D341Med (cell line): ENCODE measurements at regions not wholly inside any gene's neighbourhood (a gene's known extent, or its start where the extent isn't known, plus 50 kb on each side); places are given as distances from the start of the nearest gene placed in this dataset.
"Not testable (repeated sequence)": the region's sequence is repeated elsewhere in the genome, so short reads cannot be mapped to it uniquely, and the experiment has no call there.

Source experiments
- DNase-seq: peaks from one replicate; pipeline ENCODE4 v3.0.0; 2012; ENCODE audit warnings: low spot score

- DNase-seq = no peak
Measured at GRCh38 chr9:27673641-27674040, 100.4 kb upstream of the C9orf72 start.

GRCh38 chr9:27675354-27675753 lies 102.1 kb upstream of the C9orf72 start:
- DNase-seq = no peak

- DNase-seq = no peak
Measured at GRCh38 chr9:27676827-27677226, 103.5 kb upstream of the C9orf72 start.

- no peak for DNase-seq
Measured at GRCh38 chr9:27679338-27679737, 106.1 kb upstream of the C9orf72 start.

- no peak for DNase-seq
Measured at GRCh38 chr9:27683181-27683580, 109.9 kb upstream of the C9orf72 start.

- no peak for DNase-seq
Measured at GRCh38 chr9:27688954-27689353, 115.7 kb upstream of the C9orf72 start.

GRCh38 chr9:27690816-27691215 lies 117.5 kb upstream of the C9orf72 start:
- not testable (repeated sequence) for DNase-seq

GRCh38 chr9:27699621-27700020 lies 126.3 kb upstream of the C9orf72 start:
- no peak for DNase-seq

- no peak for DNase-seq
Measured at GRCh38 chr9:27701016-27701415, 127.7 kb upstream of the C9orf72 start.

GRCh38 chr9:27701587-27701986 lies 128.3 kb upstream of the C9orf72 start:
- no peak for DNase-seq

GRCh38 chr9:27703216-27703980 lies 130.1 kb upstream of the C9orf72 start:
- no peak for DNase-seq

- DNase-seq = no peak
Measured at GRCh38 chr9:27711241-27711640, 138.0 kb upstream of the C9orf72 start.

- DNase-seq = no peak
Measured at GRCh38 chr9:27712806-27713205, 139.5 kb upstream of the C9orf72 start.

GRCh38 chr9:27714388-27714787 lies 141.1 kb upstream of the C9orf72 start:
- DNase-seq = peak; percentile 45

GRCh38 chr9:27715651-27716050 lies 142.4 kb upstream of the C9orf72 start:
- DNase-seq = no peak

- no peak for DNase-seq
Measured at GRCh38 chr9:27717991-27718390, 144.7 kb upstream of the C9orf72 start.

- DNase-seq = no peak
Measured at GRCh38 chr9:27719711-27720110, 146.4 kb upstream of the C9orf72 start.

- no peak for DNase-seq
Measured at GRCh38 chr9:27722866-27723265, 149.6 kb upstream of the C9orf72 start.

- DNase-seq = peak; percentile 66
Measured at GRCh38 chr9:27726244-27727081, 153.2 kb upstream of the C9orf72 start.

- no peak for DNase-seq
Measured at GRCh38 chr9:27732494-27732893, 159.2 kb upstream of the C9orf72 start.

- DNase-seq = no peak
Measured at GRCh38 chr9:27743490-27743889, 170.2 kb upstream of the C9orf72 start.

GRCh38 chr9:27747450-27747849 lies 174.2 kb upstream of the C9orf72 start:
- no peak for DNase-seq

GRCh38 chr9:27749838-27750237 lies 176.6 kb upstream of the C9orf72 start:
- DNase-seq = peak; percentile 37
